ENCODE measurements at regions not wholly inside any gene's neighbourhood (a gene's known extent, or its start where the extent isn't known, plus 50 kb on each side); places are given as distances from the start of the nearest gene placed in this dataset.

DNA sequence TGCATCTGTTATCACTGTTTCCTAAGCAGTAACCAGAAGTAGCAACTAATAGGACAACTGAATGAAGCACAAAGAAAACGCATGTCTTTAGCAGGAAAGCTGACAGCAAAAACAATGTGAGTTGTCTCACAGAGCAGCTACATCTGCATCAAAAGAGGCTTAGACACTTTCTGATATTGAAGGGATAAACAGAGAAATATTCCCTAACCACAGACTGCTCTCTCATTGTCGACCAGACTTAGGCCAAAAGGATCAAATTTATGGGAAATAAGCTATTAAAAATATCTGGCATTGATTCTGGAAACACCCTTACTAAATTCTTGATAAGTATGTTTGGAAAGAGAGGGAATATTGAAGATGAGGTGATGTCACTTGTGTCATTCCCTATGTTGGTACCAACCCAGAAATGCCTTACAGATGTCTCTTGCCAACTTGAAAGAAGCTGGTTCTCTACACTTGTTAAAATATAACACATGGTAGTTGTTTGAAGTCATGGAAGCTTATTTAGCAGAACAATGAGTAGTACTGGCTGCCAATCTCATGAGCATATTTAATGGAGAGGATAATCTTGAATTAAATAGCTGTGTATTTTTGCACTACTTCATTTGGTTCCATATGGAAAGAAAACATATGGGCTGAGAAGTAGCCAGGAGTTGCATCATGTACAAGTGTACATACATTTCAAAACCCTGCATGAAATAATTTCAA lies 929.3 kb upstream of the MAN1A1 start:
- H3K4me1 ChIP-seq (ENCODE audit: control insufficient read depth, extremely low read depth, insufficient read depth, low read length) = no peaks in the 10 kb centered on the region
- H3K27me3 ChIP-seq (ENCODE audit: control insufficient read depth, insufficient read depth, low read length) = no peaks in the 10 kb centered on the region
- H3K4me2 ChIP-seq (ENCODE audit: extremely low read depth, insufficient read depth, low read length) = no peak overlapping the region
- H2AFZ ChIP-seq (ENCODE audit: low read length) = no peak overlapping the region
- H3K9me3 ChIP-seq (ENCODE audit: control insufficient read depth, insufficient read depth, low read depth, low read length) = no peaks in the 10 kb centered on the region
- no peaks in the 10 kb centered on the region for H3K79me2 ChIP-seq (ENCODE audit: control insufficient read depth, insufficient read depth, low read length)
- H3K36me3 ChIP-seq (ENCODE audit: control insufficient read depth, insufficient read depth, low read length) = no peaks in the 10 kb centered on the region
- TF ChIP-seq EZH2 (IDR thresholded peaks at IDR 0.05; ENCODE audit: low read length, missing control alignments) (no peak), CTCF (conservative IDR thresholded peaks at IDR 0.05 in 1 of 2, IDR thresholded peaks at IDR 0.05 in 1 of 2; ENCODE audit: low read depth in 1 of 2, low read length in 2 of 2) (no peak)
- no peak for DNase-seq (ENCODE audit: low read depth in 2 of 2)
- no peak overlapping the region for H3K4me3 ChIP-seq (replicated peaks in 1 of 4; ENCODE audit: control extremely low read depth in 1 of 4, insufficient read depth in 1 of 4, low read depth in 3 of 4, low read length in 4 of 4)
- no peaks in the 10 kb centered on the region for H4K20me1 ChIP-seq (ENCODE audit: control insufficient read depth, extremely low read depth, insufficient read depth, low read length)
- no peak overlapping the region for H3K27ac ChIP-seq (ENCODE audit: insufficient read depth, low read length)
- H3K9ac ChIP-seq (ENCODE audit: insufficient read depth, low read length) = no peak overlapping the region

- no peaks in the 10 kb centered on the region for H3K9me3 ChIP-seq (ENCODE audit: control insufficient read depth, insufficient read depth, low read depth, low read length)
- H4K20me1 ChIP-seq (ENCODE audit: control insufficient read depth, extremely low read depth, insufficient read depth, low read length) = no peaks in the 10 kb centered on the region
- H3K27me3 ChIP-seq (ENCODE audit: control insufficient read depth, insufficient read depth, low read length) = no peaks in the 10 kb centered on the region
- TF ChIP-seq EZH2 (IDR thresholded peaks at IDR 0.05; ENCODE audit: low read length, missing control alignments) = no peak
- TF ChIP-seq CTCF (conservative IDR thresholded peaks at IDR 0.05 in 1 of 2, IDR thresholded peaks at IDR 0.05 in 1 of 2; ENCODE audit: low read depth in 1 of 2, low read length in 2 of 2) = no peak
- no peak overlapping the region for H2AFZ ChIP-seq (ENCODE audit: low read length)
- H3K4me1 ChIP-seq (ENCODE audit: control insufficient read depth, extremely low read depth, insufficient read depth, low read length) = no peaks in the 10 kb centered on the region
- no peak overlapping the region for H3K4me2 ChIP-seq (ENCODE audit: extremely low read depth, insufficient read depth, low read length)
- H3K4me3 ChIP-seq (replicated peaks in 1 of 4; ENCODE audit: control extremely low read depth in 1 of 4, insufficient read depth in 1 of 4, low read depth in 3 of 4, low read length in 4 of 4) = no peak overlapping the region
- no peak overlapping the region for H3K9ac ChIP-seq (ENCODE audit: insufficient read depth, low read length)
- H3K79me2 ChIP-seq (ENCODE audit: control insufficient read depth, insufficient read depth, low read length) = no peaks in the 10 kb centered on the region
- no peaks in the 10 kb centered on the region for H3K36me3 ChIP-seq (ENCODE audit: control insufficient read depth, insufficient read depth, low read length)
- no peak for DNase-seq (ENCODE audit: low read depth in 2 of 2)
- H3K27ac ChIP-seq (ENCODE audit: insufficient read depth, low read length) = no peak overlapping the region
Measured at GRCh38 chr6:120274547-120274946, 925.0 kb upstream of the MAN1A1 start.

DNA sequence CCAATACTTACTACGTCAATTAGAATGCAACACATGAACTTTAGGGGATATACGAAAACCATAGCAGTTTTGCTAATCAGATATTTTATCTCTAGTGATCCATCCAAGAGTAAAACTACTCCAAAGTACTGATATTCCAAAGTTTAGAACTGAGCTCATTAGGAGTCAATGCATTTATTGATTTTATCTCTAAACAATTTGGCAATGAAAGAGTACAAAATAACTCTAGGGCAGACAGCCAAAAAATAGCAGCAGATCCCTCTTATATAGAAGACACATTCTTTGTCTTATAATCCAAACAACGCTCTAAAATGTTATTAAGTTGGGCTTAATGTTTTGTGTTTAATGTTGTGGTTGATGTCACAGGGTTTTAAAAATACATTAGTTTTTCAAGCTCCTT lies 923.9 kb upstream of the MAN1A1 start:
- H3K27me3 ChIP-seq (ENCODE audit: control insufficient read depth, insufficient read depth, low read length) = no peaks in the 10 kb centered on the region
- H3K27ac ChIP-seq (ENCODE audit: insufficient read depth, low read length) = no peak overlapping the region
- H3K4me1 ChIP-seq (ENCODE audit: control insufficient read depth, extremely low read depth, insufficient read depth, low read length) = no peaks in the 10 kb centered on the region
- H3K4me3 ChIP-seq (replicated peaks in 1 of 4; ENCODE audit: control extremely low read depth in 1 of 4, insufficient read depth in 1 of 4, low read depth in 3 of 4, low read length in 4 of 4) = no peak overlapping the region
- no peak overlapping the region for H3K9ac ChIP-seq (ENCODE audit: insufficient read depth, low read length)
- H3K9me3 ChIP-seq (ENCODE audit: control insufficient read depth, insufficient read depth, low read depth, low read length) = no peaks in the 10 kb centered on the region
- H3K4me2 ChIP-seq (ENCODE audit: extremely low read depth, insufficient read depth, low read length) = no peak overlapping the region
- no peaks in the 10 kb centered on the region for H3K36me3 ChIP-seq (ENCODE audit: control insufficient read depth, insufficient read depth, low read length)
- H3K79me2 ChIP-seq (ENCODE audit: control insufficient read depth, insufficient read depth, low read length) = no peaks in the 10 kb centered on the region
- DNase-seq (ENCODE audit: low read depth in 2 of 2) = no peak
- no peak for TF ChIP-seq CTCF (conservative IDR thresholded peaks at IDR 0.05 in 1 of 2, IDR thresholded peaks at IDR 0.05 in 1 of 2; ENCODE audit: low read depth in 1 of 2, low read length in 2 of 2)
- no peaks in the 10 kb centered on the region for H4K20me1 ChIP-seq (ENCODE audit: control insufficient read depth, extremely low read depth, insufficient read depth, low read length)
- H2AFZ ChIP-seq (ENCODE audit: low read length) = no peak overlapping the region
